SH-SY5Y (cell line): ENCODE measurements at regions not wholly inside any gene's neighbourhood (a gene's known extent, or its start where the extent isn't known, plus 50 kb on each side); places are given as distances from the start of the nearest gene placed in this dataset.

Experiments used
- GATA2 ChIP-seq: IDR thresholded peaks from 2 replicates; pipeline ENCODE4 v1.6.1; 2011; ENCODE audit warnings: mild to moderate bottlenecking, low read depth, low read length
- GATA3 ChIP-seq: IDR thresholded peaks from 2 replicates; pipeline ENCODE4 v1.6.1; 2011; ENCODE audit warnings: low read depth, mild to moderate bottlenecking, low read length, moderate library complexity

GRCh38 chr6:166004471-166004870, 163.2 kb downstream of the TBXT start:
- TF ChIP-seq GATA2 = no peak
- TF ChIP-seq GATA3 = no peak
